ENCODE measurements at regions not wholly inside any gene's neighbourhood (a gene's known extent, or its start where the extent isn't known, plus 50 kb on each side); places are given as distances from the start of the nearest gene placed in this dataset.

- TF ChIP-seq CTCF (conservative IDR thresholded peaks at IDR 0.05) = no peak
- TF ChIP-seq EZH2 (IDR thresholded peaks at IDR 0.05; ENCODE audit: low read depth) = no peak
Observed at GRCh38 chr13:22063416-22064124, 392.7 kb downstream of the FGF9 start.
